UCSD-AML1 (cell line): ENCODE measurements at regions not wholly inside any gene's neighbourhood (a gene's known extent, or its start where the extent isn't known, plus 50 kb on each side); places are given as distances from the start of the nearest gene placed in this dataset.

ENCODE experiments used
- DNase-seq: peaks from one replicate; lab custom pipeline; 2025; ENCODE audit not compliant: unreplicated experiment; lab: John Stamatoyannopoulos, UW

DNA sequence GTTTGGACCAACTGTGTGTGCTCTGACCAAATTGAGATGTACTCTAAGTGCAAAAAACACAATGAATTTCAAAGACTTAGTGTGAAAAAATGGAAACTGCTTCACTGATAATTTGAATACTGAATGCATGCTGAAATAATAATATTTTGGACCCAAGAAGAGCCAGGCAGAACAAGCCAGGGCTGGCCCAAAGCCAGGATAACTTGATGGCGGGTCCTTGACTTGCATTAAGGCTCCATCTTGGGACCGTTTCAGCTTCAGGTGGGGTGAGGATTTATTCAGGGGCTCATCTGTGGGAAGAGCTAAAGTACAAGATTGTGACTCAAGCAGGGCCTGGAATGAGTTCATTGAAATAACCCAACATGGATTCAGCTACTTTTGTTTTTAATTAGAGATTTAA is 921.9 kb downstream of the QKI start:
- no peak for DNase-seq

DNA sequence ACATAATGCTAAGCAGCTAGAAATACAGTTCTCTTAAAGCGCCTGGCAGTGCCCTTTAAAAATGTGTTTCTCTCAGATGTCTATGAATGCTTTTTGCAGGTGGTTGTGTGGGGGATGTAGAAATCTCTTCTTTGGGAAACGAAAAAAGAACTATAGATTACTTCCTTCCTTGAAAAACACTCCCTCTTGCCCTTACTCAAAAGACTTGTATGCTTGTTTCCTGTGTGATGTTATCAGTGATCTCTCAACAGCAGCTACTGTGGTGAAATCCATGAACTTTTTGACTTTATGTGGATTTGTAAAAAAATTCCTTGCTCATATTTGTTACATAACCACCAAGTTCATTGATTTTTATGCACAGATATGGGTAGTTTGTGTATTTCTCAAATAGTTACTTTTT is 916.5 kb downstream of the QKI start:
- DNase-seq, result no peak

DNA sequence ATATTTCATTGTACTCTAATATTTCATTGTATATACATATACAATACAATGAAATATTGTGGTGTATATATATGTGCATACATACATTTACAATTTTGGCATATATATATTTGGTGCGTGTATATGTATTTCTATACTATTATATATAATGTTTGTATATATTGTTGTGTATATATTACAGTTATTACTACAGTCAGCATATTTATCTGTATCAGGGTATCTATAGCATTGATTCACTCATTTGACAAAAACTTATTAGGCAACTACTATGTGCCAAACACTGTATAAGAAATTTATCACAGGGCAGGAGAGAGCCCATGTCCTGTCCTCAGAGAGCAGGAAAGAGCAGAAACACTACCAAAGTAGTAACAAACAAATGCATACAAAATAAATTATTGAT is 910.6 kb downstream of the QKI start:
- DNase-seq, result no peak

DNA sequence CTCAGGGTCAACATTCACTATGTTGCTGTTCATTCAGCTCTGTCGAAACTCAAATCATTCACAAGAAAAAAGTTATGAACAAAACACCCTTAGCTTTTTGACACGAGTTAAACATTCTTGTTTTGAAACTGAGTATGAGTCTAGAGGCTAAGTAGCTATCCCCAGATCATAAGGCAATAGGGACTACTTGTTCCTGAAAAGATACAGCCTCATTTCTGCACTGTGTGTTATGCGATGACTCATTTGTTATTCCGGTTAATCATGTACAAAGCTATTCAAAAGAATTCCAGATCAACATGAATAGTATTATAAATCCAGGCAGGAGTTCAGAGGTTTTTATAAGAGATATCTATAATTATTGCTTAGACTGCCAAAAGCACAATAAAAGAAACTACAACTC is 908.0 kb downstream of the QKI start:
- no peak for DNase-seq

DNA sequence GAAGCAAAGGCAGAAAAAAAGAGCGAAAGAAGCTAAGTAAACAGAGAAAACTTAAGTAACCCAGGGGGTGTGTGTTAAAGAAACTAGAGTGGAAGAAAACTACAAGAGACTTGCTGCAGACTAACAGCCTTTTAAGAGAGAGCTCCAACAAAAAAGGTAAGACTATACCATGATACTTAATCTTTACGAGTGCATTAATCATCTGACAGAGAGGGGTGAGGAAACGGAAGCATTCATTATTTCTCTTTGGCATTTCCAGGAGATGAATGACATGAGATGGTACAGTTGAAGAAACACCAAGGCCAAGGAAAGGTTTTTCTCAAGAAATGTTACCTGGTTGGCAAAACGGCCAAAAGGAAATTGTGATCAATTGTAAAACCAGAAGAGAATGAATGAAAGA is 906.8 kb downstream of the QKI start:
- no peak for DNase-seq

DNA sequence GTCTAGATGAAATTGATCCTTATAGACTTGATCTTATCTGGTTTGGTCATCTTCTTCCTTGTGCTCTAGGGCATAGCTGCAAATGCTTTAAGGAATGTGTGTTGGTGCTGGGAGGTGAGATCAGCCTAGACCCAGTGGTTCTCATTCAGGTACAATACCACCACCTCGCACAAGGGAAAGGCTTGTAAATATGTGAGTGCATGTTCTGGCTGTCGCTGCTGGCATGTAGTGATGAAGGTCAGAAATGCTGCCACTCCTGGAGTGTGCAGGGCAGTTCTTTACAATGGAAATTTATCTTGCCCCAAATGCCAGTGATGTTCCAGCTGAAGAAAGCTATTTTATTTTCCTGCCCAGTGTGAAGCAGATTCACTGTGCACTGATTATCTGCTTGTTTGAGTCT is 900.9 kb downstream of the QKI start:
- DNase-seq, result no peak

DNA sequence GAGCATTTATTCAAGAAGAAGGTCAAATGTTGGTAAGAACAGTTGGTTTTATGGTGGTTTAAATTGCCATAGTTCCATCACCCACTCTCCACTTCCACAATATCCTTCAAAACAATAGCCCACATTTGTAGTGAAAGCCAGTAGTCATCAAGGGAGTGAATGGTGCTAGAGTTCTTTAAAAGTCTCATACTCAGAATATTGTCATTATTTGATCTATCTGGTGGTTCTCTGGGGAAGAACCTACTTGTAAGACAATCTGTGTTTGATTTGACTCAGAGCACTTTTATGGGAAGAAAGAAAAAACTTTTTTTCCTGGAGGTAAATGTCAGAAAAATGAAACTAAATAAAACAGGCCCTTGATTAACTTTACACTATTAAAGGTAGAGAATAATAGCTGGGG is 893.8 kb downstream of the QKI start:
- DNase-seq, result no peak

DNA sequence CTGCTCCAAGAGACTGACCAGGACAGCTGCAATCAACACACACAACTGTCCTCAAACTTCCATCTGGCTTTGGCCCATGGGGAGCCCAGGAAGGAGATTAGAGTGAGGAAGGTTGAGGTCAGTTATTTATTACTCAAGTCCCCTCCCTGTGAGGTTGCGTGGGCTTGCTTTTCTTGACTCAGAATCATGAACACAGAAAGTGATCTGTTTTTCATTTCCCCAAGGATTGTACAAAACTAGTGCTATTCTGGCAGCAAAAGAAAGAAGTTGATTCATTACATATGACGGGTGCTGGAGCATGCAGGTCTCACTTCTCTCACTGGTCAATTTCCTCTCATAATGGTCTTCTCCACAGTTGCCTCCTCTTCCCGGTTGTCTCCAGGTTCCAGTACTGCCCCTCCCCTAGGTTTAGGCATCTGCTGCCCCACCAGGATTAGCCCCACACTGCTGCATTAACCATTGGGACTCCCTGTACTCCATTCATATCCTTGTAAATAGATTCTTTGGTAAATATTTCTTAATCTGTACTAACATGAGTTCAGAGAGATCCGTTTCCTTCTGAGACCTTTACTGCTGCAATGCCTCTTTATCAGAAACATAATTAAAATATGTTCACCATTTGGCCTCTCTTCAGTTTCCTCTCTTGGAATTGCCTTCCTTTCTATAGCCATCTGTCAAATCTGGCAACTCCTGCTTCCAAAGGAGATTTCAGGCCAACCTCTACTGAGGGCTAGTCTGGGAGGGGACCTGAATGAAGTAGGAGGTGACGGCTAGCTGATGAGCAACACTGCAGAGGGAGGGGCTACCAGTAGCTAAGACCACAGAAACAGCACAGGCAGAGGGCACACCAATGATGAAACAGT is 888.8 kb downstream of the QKI start:
- no peak for DNase-seq

DNA sequence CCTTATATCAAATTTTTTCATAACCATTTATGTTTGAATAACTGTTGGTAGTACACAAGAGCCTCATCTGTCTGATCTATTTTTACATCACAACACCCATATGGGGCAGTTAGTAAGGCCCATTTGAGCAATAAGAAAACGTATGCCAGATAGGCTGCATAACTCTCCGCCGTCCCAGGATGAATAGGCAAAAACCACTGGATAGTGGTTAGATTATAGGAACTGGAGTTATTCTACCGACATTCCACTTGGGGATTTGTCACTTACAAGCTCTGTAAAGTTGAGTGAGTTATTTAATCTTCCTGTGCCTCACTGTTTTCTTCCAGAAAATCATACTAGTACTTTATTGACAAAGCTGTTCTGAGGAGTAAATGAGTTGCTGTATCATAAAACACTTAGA is 881.9 kb downstream of the QKI start:
- DNase-seq, result no peak

DNA sequence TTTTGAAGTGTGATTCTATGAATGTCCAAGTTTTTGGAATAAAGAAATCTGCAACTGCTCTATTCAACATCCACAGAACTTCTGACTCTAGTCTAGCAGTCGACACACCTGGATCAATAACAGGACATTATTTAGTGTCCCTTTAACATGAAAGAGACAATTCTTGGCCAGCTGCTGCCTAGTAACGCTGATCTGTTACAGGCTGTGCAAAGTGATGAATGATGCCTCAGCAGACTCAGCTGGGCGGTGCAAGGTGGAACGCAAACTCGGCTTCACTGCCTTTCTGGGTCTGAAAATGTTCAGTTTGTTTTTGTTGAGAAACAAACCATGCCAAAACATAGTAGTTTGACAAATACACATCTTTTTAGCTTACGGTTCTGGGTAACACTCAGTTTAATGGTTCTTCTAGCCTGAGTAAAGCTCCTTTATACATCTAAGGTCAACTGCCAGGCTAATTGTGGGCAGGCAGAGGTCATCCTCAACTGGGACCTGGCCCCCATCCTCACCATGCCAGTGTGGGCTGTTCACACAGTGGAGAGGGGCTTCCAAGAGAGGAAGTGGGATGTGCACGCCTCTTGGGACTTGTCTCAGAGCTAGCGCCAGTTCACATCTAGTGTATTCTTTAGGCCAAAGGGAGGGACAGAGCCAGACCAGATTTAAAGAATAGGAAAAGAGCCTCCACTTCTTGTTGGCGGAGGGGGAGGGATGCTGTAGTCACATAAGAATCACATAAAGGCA is 879.7 kb downstream of the QKI start:
- no peak for DNase-seq

DNA sequence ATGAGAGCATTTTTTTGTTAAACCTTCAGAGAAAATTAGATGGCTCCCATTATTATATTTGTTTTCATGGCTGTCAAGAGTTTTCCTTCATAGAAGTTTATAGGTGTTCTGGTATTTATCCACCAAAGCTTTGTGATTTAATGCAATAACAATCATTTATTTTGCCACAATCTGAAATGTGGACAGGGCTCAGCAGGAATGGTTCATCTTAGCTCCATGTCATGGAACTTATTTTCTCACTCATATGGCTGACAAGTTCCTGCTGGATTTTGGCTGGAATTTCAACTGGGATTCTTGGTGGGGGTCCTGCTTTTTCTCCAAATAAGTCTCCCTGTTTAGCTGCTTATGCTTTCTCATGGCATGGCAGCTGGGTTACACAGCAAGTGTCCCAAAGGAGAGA is 876.7 kb downstream of the QKI start:
- DNase-seq, result no peak

DNA sequence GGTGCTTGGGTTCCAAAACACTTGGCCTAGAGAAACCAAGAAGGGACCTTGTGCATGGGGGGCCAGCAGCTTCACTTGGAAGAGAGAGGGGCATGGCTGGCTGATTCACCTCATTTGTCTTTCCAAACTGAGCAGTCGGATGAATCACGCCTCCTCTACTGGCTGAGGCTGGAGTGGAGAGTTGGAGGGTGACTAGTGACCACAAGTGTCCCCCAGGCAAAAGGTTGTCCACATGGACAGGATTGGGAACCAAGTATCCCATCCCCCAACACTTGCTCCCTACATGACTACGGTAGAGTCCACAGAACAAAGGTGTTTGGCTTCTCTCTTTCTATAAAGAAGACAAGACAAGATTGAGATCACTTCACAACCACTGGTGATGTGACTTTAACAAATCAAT is 875.6 kb downstream of the QKI start:
- no peak for DNase-seq

DNA sequence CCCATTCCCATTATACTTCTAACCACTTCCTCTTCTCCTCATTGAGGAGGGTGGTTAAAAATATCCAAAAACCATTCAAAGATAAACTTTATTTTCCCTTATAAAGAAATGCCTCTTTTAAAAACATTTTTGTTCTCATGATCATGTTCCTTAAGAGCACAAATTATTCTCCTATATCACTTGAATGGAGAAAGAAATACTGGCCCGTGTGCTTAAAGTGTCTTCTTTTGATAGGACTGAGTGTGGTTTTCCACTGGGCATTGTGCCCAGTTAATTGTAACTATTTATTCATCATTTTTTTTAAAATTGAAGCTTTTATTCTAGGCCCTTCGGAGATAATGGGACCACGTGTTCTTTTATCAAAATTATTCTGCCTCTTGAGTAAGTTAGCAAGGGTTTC is 871.5 kb downstream of the QKI start:
- no peak for DNase-seq

DNA sequence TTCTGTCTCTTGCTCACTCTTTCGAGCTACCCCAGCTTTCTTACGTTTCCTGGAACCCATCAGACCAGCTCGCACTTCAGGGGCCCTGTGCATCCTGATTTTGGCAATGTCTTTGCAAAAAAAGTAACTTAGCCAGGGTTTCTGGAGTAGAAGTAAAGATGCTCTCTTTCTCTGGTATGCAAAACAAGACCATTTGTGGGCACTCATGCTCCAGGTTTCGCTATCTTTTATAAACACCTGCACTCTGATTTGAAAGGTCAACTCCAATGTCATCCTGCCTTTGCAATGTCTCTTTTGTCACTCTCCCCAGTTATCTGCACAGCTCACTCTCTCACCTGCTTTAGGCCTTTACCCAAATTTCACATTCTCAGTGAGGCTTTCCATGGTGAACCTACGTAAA is 869.1 kb downstream of the QKI start:
- no peak for DNase-seq

DNA sequence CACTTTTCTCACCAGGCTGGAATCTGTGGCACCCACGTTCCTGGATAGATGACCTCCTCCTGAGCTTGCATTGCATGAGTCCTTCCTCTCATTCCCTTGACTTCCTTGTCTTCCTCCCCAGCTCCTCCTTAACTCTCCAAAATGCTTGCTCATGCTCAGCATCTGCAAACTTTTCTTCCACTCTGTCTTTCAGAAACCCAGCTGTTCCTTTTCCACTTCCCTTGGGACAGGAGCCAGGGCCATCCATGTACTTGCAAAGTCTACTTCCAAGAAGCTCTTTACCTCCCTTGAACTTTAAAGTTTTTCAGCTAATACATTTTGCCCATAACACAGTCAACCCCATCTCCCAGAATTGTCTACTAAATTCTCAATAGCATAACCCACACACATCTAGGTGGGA is 861.7 kb downstream of the QKI start:
- DNase-seq, result no peak

DNA sequence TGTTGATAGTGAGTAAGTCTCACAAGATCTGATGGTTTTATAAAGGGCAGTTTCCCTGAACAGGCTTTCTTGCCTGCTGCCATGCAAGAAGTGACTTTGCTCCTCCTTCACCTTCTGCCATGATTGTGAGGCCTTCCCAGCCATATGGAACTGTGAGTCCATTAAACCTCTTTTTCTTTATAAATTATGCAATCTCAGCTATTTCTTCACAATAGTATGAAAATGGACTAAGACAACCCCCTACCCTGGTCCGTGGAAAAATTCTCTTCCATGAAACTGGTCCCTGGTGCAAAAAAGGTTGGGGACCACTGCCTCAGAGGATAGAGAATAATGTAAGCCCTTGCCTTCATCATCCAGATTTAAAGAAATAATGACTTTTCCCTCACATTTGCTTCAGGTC is 861.3 kb downstream of the QKI start:
- no peak for DNase-seq

DNA sequence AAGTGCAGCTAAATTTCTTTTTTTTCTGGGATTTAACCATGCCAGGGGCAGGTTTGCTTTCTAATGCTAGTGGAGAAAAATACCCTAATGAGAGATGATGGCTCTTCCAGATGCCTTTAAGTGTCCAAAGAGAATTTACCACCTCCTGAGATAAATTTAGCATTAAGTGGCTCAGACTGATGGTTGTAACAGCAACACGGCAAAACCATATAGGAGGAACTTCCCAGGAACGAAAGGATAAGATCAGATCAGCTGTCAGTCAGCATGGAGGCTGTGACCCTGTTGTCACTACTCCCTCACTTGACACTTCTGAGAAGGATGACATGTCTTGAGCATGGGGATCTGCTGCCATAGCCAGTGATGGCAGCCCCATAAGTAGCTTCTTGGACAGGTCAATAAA is 860.0 kb downstream of the QKI start:
- DNase-seq, result no peak

DNA sequence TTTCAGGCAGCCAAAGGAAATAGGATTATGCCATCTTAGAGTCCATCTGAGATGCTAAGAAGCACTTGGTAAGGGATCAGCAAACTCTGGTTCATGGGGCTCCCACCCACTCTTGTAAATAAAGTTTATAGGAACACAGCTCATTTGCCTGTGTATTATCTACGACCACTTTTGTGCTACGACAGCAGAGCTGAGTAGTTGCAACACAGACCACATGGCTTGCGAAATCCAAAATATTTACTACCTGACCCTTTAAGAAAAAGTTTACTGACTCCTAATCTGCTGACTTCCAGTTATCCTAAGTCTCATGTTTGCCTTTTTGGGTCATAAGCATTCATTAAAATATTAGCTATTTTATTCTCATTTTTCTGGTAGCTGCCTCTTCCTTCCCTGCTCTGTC is 859.0 kb downstream of the QKI start:
- no peak for DNase-seq

DNA sequence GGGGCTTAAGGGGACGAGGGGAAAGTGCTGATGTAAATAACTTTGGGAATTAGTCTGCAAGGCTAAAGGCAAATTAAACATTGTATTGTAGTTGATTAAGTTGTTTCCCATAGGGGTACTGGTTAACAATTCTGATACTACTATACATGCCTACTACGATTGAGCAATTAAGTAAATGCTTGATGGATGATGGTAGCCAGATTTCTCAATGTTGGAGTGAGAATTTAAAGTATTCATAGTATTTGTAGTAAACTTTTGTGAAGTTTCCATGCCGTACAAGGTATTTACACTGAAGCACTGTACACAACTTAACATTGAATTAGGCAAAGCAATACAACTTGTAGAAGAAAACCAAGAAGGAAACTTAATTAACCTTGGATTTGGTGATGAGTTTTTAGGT is 852.3 kb downstream of the QKI start:
- no peak for DNase-seq

DNA sequence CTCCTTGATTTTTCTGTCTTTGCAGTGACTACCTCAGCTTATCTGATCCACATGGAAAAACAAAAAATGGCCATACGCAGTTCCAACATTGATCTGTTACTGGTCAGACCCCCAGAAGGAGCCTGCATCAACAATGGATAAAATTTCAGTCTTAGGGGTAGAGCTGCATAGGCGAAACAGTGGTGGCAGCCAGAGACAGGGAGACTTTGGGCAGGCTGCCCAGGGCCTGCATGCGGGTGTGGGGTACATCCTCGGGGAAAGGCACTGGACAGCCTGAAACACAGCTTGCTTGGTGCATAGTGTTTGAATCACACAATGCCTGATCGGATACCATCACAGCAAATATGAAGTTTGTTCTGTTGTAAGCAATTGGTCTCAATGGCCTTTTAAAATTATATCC is 847.8 kb downstream of the QKI start:
- DNase-seq, result no peak

DNA sequence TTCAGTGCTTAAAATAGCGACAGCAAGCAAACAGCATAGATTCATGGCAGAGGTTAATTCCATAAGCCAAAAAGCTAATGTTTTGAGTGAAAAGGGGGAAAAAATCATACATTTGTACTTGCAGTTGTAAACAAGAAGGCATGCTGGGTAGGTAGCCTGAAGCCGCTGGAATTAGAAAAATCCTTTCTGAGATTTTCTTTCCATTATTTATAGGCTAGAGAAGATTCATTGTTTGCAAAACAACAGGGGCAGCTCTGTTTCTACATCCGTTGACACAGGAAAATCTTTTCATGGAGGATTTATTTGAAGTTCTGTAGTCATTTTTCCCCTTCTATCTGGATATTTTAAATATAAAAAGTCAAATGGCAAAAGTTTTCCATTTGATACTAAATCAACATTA is 843.9 kb downstream of the QKI start:
- DNase-seq, result no peak

DNA sequence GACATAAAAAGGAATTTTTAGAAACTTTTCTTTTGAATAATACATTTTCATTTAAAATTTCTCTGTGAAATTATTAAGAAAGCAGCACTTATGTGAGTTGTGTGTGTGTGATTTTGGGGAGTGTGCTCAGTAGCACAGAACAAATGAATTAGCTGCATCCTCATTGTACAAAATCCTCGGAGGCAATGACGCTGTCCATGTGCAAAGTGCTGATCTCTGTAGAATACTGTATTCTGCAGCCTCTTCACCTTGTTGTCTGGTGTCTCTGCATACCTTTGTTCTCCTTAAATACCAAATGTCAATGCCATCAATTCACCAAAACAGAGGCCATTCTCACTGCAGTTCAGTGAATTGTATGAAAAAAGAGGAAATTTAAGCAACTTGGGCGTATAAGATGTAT is 838.4 kb downstream of the QKI start:
- no peak for DNase-seq

DNA sequence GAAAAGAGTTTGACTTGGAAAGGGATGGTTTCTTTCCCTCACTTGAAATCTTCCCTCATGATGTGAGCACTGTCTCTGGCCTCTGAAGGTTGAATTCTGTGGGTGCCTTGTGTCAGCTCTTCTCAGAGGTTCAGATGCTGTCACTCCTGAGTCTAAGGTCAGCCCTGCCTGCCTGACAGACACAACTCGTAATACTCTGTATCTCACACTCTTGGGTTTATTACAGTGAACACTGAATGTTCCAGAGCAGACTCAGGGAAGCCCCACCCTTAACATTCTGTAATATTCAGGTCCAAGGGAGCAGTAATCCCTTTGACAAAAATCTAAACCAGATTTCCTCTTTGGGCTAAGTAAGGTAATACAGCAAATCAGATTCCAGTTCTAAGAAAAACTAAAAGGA is 837.8 kb downstream of the QKI start:
- DNase-seq, result no peak
